Fibroblast of lung (primary cell): ENCODE measurements at regions not wholly inside any gene's neighbourhood (a gene's known extent, or its start where the extent isn't known, plus 50 kb on each side); places are given as distances from the start of the nearest gene placed in this dataset.

Source experiments
- DNase-seq, 2 donors: peaks; one replicate each; pipeline versions ENCODE4 v3.0.0 to v3.0.0-alpha.2; 2010; ENCODE audit warnings: low read depth in 2 of 2
- H2AFZ ChIP-seq: 2 replicates; pipeline ENCODE4 v1.5.1; 2012; ENCODE audit warnings: low read length, control low read depth, inconsistent platforms
- H3K27ac ChIP-seq: 2 replicates; pipeline ENCODE4 v1.5.1; 2011; ENCODE audit warnings: low read length, control low read depth; ENCODE audit not compliant: insufficient read depth
- H3K27me3 ChIP-seq: 2 replicates; pipeline ENCODE4 v1.5.1; 2011; ENCODE audit warnings: mild to moderate bottlenecking, low read length; ENCODE audit not compliant: control insufficient read depth, insufficient read depth
- H3K36me3 ChIP-seq: 2 replicates; pipeline ENCODE4 v1.5.1; 2011; ENCODE audit warnings: low read length; ENCODE audit not compliant: control insufficient read depth, insufficient read depth
- H3K4me1 ChIP-seq: 2 replicates; pipeline ENCODE4 v1.5.1; 2011; ENCODE audit warnings: low read length; ENCODE audit not compliant: control insufficient read depth, insufficient read depth; ENCODE audit errors: extremely low read depth
- H3K4me2 ChIP-seq: 2 replicates; pipeline ENCODE4 v1.5.1; 2011; ENCODE audit warnings: low read length, control low read depth; ENCODE audit not compliant: insufficient read depth; ENCODE audit errors: extremely low read depth
- H3K4me3 ChIP-seq, 4 experiments: fragments of 200-600 bp in 1 of 4; sonication (generic) in 1 of 4; replicated peaks in 1 of 4; 2 replicates each; pipeline ENCODE4 v1.5.1; 2011 to 2016; ENCODE audit warnings: low read length in 4 of 4, low read depth in 3 of 4, mild to moderate bottlenecking in 3 of 4, control low read depth in 2 of 4, inconsistent platforms in 1 of 4, mixed read lengths in 1 of 4; ENCODE audit not compliant: insufficient read depth in 1 of 4; ENCODE audit errors: control extremely low read depth in 1 of 4
- H3K79me2 ChIP-seq: 2 replicates; pipeline ENCODE4 v1.5.1; 2012; ENCODE audit warnings: mild to moderate bottlenecking, low read length, inconsistent platforms; ENCODE audit not compliant: control insufficient read depth, insufficient read depth
- H3K9ac ChIP-seq: 2 replicates; pipeline ENCODE4 v1.5.1; 2011; ENCODE audit warnings: mild to moderate bottlenecking, low read length, control low read depth; ENCODE audit not compliant: insufficient read depth
- H3K9me3 ChIP-seq: 2 replicates; pipeline ENCODE4 v1.5.1; 2012; ENCODE audit warnings: low read depth, low read length; ENCODE audit not compliant: control insufficient read depth, insufficient read depth
- H4K20me1 ChIP-seq: 2 replicates; pipeline ENCODE4 v1.5.1; 2011; ENCODE audit warnings: low read length; ENCODE audit not compliant: control insufficient read depth, insufficient read depth; ENCODE audit errors: extremely low read depth
- CTCF ChIP-seq, 2 donors: IDR thresholded peaks in 1 of 2; conservative IDR thresholded peaks in 1 of 2; 1 replicate in 1 of 2; 2 replicates in 1 of 2; pipeline ENCODE4 v1.5.1; 2011 to 2012; ENCODE audit warnings: low read length in 2 of 2, control low read depth in 1 of 2, inconsistent platforms in 1 of 2, low read depth in 1 of 2, mild to moderate bottlenecking in 1 of 2
- EZH2 ChIP-seq: IDR thresholded peaks from 2 replicates; pipeline ENCODE4 v1.5.1; 2012; ENCODE audit warnings: low read length, control low read depth, mild to moderate bottlenecking; ENCODE audit errors: missing control alignments

- Histone ChIP-seq H2AFZ (no peak overlapping the region), H3K4me1 (no peaks in the 10 kb centered on the region), H3K4me2 (no peak overlapping the region), H3K27ac (no peak overlapping the region), H3K4me3 (no peak overlapping the region), H3K9ac (no peak overlapping the region), H3K27me3 (no peaks in the 10 kb centered on the region), H3K36me3 (no peaks in the 10 kb centered on the region), H3K9me3 (no peaks in the 10 kb centered on the region), H3K79me2 (no peaks in the 10 kb centered on the region), H4K20me1 (no peaks in the 10 kb centered on the region)
- TF ChIP-seq EZH2 (no peak), CTCF (conservative IDR thresholded peaks at IDR 0.05 in 1 of 2, IDR thresholded peaks at IDR 0.05 in 1 of 2; ENCODE audit: low read depth in 1 of 2, low read length in 2 of 2) (no peak)
- no peak for DNase-seq
Measured at GRCh38 chr5:128708841-128709240, 170.8 kb upstream of the FBN2 start.

- Histone ChIP-seq H3K9me3 (no peaks in the 10 kb centered on the region), H3K4me2 (no peak overlapping the region), H3K36me3 (no peaks in the 10 kb centered on the region), H2AFZ (no peak overlapping the region), H3K4me1 (no peaks in the 10 kb centered on the region), H3K27me3 (no peaks in the 10 kb centered on the region), H3K79me2 (no peaks in the 10 kb centered on the region), H3K4me3 (no peak overlapping the region), H3K9ac (no peak overlapping the region), H4K20me1 (no peaks in the 10 kb centered on the region), H3K27ac (no peak overlapping the region)
- TF ChIP-seq CTCF (conservative IDR thresholded peaks at IDR 0.05 in 1 of 2, IDR thresholded peaks at IDR 0.05 in 1 of 2; ENCODE audit: low read depth in 1 of 2, low read length in 2 of 2), result no peak
- no peak for TF ChIP-seq EZH2
- DNase-seq, result peak in 1 of 2 donors; percentile 18
Measured at GRCh38 chr5:128711216-128711615, 173.2 kb upstream of the FBN2 start.

GRCh38 chr5:128714551-128714950 lies 176.5 kb upstream of the FBN2 start:
- no peaks in the 10 kb centered on the region for H3K27me3 ChIP-seq
- TF ChIP-seq CTCF (conservative IDR thresholded peaks at IDR 0.05 in 1 of 2, IDR thresholded peaks at IDR 0.05 in 1 of 2; ENCODE audit: low read depth in 1 of 2, low read length in 2 of 2), result no peak
- no peak for TF ChIP-seq EZH2
- no peak overlapping the region for H3K27ac ChIP-seq
- no peaks in the 10 kb centered on the region for H3K36me3 ChIP-seq
- no peaks in the 10 kb centered on the region for H3K79me2 ChIP-seq
- H4K20me1 ChIP-seq, result no peaks in the 10 kb centered on the region
- no peaks in the 10 kb centered on the region for H3K9me3 ChIP-seq
- no peak overlapping the region for H3K4me2 ChIP-seq
- H2AFZ ChIP-seq, result no peak overlapping the region
- no peaks in the 10 kb centered on the region for H3K4me1 ChIP-seq
- DNase-seq, result no peak
- no peak overlapping the region for H3K9ac ChIP-seq
- H3K4me3 ChIP-seq, result no peak overlapping the region
